ENCODE measurements at regions not wholly inside any gene's neighbourhood (a gene's known extent, or its start where the extent isn't known, plus 50 kb on each side); places are given as distances from the start of the nearest gene placed in this dataset.

- TF ChIP-seq KDM4A (IDR thresholded peaks at IDR 0.05; ENCODE audit: low read depth, low read length, severe bottlenecking) = peak; percentile 96
- peak; percentile 92; the same call in 1 of the 2 replicates for TF ChIP-seq RBBP5 (IDR thresholded peaks at IDR 0.05; ENCODE audit: borderline replicate concordance, low read depth, low read length)
- no peak for TF ChIP-seq SIRT6 (IDR thresholded peaks at IDR 0.05; ENCODE audit: low read length)
- TF ChIP-seq SIN3A (conservative IDR thresholded peaks at IDR 0.05 in 1 of 2, IDR thresholded peaks at IDR 0.05 in 1 of 2; ENCODE audit: low read depth in 1 of 2, low read length in 2 of 2) = peak in 1 of 2 experiments; percentile 63; a peak in 1 of 4 replicates
- no peak for TF ChIP-seq KDM1A (IDR thresholded peaks at IDR 0.05; ENCODE audit: borderline replicate concordance, low read length)
- peak; percentile 27 for TF ChIP-seq TAF7 (optimal IDR thresholded peaks at IDR 0.05; ENCODE audit: borderline replicate concordance, low read depth, low read length)
- no peak for TF ChIP-seq RNF2 (IDR thresholded peaks at IDR 0.05; ENCODE audit: borderline replicate concordance, low read depth, low read length, missing control alignments, poor library complexity, severe bottlenecking)
- no peak for TF ChIP-seq CHD7 (IDR thresholded peaks at IDR 0.05; ENCODE audit: insufficient replicate concordance, low read length)
These were observed 80.8 kb downstream of the ZNF467 start (continued) for GRCh38 chr7:149692557-149692982.

Measured in H1 (cell line).